Ovary (tissue), 7 donors: ENCODE measurements at regions not wholly inside any gene's neighbourhood (a gene's known extent, or its start where the extent isn't known, plus 50 kb on each side); places are given as distances from the start of the nearest gene placed in this dataset.

Source experiments
- DNase-seq, 5 donors: peaks; one replicate each; pipeline ENCODE4 v3.0.0-alpha.2; 2019 to 2020
- H3K27ac ChIP-seq, 2 donors: fragments of 200-600 bp; one replicate each; pipeline versions ENCODE4 v1.5.1 to v1.8.0; 2019 to 2022
- H3K27me3 ChIP-seq: fragments of 200-600 bp; one replicate; pipeline ENCODE4 v1.8.0; 2022
- H3K36me3 ChIP-seq: fragments of 200-600 bp; sonication (generic); one replicate; pipeline ENCODE4 v1.5.1; 2019
- H3K4me1 ChIP-seq: one replicate; pipeline ENCODE4 v1.8.1; 2013; ENCODE audit warnings: mild to moderate bottlenecking, moderate library complexity; ENCODE audit not compliant: insufficient read depth
- H3K4me3 ChIP-seq: fragments of 200-600 bp; sonication (generic); one replicate; pipeline ENCODE4 v1.5.1; 2017
- H3K9me3 ChIP-seq, 2 donors: fragments of 200-600 bp in 1 of 2; sonication (generic) in 1 of 2; one replicate each; pipeline versions ENCODE4 v1.5.1 to v1.8.1; 2013 to 2019; ENCODE audit warnings: mild to moderate bottlenecking in 1 of 2, moderate library complexity in 1 of 2
- EP300 ChIP-seq: sonication (generic); formaldehyde crosslinking; IDR thresholded peaks from one replicate; pipeline ENCODE4 v1.6.1; 2017; ENCODE audit warnings: antibody characterized with exemption
- POLR2A ChIP-seq: fragments of 450-650 bp; IDR thresholded peaks from one replicate; pipeline ENCODE4 v1.6.1; 2017; ENCODE audit warnings: antibody characterized with exemption, mild to moderate bottlenecking, moderate library complexity
- WGBS, 3 donors: extraction: QIAGEN DNeasy Blood & Tissue Kit in 1 of 3; methylation state at CpG; one replicate each; pipeline versions ENCODE4 v1.1.5 to v1.1.7; 2013 to 2017; 5-methylcytosine and 5-hydroxymethylcytosine counted together
- intact Hi-C, 4 donors: fragments of 100-400 bp; cut with DNase I; formaldehyde crosslinking; loops; one replicate each; pipeline versions ENCODE4 v1.11.0 to v1.15.1; 2022 to 2023
- TF ChIP-seq, protein P1 (sequence below), 3 donors: fragments of 450-650 bp in 2 of 3; fragments of 200-600 bp in 1 of 3; IDR thresholded peaks; one replicate each; pipeline versions ENCODE4 v1.5.1 to v1.8.0; 2016 to 2022; ENCODE audit warnings: antibody characterized with exemption in 3 of 3, mild to moderate bottlenecking in 1 of 3
- donor health status: DM: no; HTN: no; CAD: no; lungs with moderate emphysema.
- donor health status: DM: no; HTN: no; CAD: no.
- donor health status: Bipolar disorder and iron deficiency.
- donor health status: DM: no; HTN: no; CAD: no.
- donor health status: DM: yes; HTN: yes; CAD: no.

GRCh38 chr9:33687779-33688178 lies 107.6 kb upstream of the PRSS3 start:
- H3K9me3 ChIP-seq: no peaks in the 10 kb centered on the region
- H3K4me3 ChIP-seq: no peak overlapping the region
- no peak overlapping the region for H3K27ac ChIP-seq
- H3K27me3 ChIP-seq: no peaks in the 10 kb centered on the region
- no peak for TF ChIP-seq EP300
- TF ChIP-seq, protein P1, sequence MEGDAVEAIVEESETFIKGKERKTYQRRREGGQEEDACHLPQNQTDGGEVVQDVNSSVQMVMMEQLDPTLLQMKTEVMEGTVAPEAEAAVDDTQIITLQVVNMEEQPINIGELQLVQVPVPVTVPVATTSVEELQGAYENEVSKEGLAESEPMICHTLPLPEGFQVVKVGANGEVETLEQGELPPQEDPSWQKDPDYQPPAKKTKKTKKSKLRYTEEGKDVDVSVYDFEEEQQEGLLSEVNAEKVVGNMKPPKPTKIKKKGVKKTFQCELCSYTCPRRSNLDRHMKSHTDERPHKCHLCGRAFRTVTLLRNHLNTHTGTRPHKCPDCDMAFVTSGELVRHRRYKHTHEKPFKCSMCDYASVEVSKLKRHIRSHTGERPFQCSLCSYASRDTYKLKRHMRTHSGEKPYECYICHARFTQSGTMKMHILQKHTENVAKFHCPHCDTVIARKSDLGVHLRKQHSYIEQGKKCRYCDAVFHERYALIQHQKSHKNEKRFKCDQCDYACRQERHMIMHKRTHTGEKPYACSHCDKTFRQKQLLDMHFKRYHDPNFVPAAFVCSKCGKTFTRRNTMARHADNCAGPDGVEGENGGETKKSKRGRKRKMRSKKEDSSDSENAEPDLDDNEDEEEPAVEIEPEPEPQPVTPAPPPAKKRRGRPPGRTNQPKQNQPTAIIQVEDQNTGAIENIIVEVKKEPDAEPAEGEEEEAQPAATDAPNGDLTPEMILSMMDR (IDR thresholded peaks at IDR 0.05): no peak
- TF ChIP-seq POLR2A: no peak
- no peak for DNase-seq
- intact Hi-C loops: no loop called here
- H3K4me1 ChIP-seq: no peaks in the 10 kb centered on the region
- H3K36me3 ChIP-seq: no peaks in the 10 kb centered on the region
- 13 to 19% (median 19%) methylated on average over 2 of the region's 2 CpGs for WGBS, 3 donors

DNA sequence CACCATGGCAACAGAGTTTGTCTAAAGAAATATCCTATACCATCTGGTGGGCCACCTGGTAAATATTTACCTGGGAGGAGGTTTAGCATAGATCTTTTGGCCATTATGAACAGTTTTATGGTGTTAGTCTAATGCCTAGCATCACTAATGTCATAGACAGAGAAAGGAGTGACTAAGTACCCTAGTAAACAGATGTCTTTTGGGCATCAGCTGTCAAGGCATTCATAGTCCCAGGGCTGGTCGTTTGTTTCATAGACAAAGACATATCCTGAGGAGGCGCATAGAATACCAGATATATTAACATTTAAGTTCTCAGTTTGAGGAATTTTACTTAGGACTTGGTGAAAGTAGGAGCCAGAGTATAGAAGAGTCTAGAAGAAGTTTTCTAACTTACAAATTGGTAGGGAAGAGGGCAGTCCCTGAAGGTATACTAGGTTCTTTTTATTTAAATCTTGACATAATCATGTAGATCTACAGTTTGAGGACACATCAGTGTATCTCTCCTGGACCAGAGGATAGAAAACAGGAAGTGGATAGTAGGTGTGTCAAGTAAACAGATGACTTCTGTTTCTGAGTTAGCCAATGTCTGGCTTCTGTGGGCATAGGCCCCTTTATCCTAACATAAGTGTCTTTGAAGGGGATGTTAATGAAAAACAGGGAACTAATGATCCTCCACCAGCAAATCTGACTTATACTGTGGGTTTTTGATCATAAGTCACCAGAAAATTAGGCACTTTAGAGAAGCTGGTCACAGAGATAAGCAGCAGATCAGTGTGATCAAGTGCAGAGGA lies 105.0 kb upstream of the PRSS3 start:
- Histone ChIP-seq H3K4me1 (no peaks in the 10 kb centered on the region), H3K27me3 (no peaks in the 10 kb centered on the region), H3K9me3 (no peaks in the 10 kb centered on the region), H3K36me3 (no peaks in the 10 kb centered on the region), H3K4me3 (no peak overlapping the region), H3K27ac (no peak overlapping the region)
- TF ChIP-seq, protein P1 (IDR thresholded peaks at IDR 0.05): no peak
- no peak for TF ChIP-seq EP300
- no peak for TF ChIP-seq POLR2A
- intact Hi-C loops: no loop called here
- WGBS, 3 donors: 61 to 73% (median 68%) methylated on average over 2 of the region's 2 CpGs
- DNase-seq: no peak

GRCh38 chr9:33695299-33695698 lies 100.1 kb upstream of the PRSS3 start:
- Histone ChIP-seq H3K36me3 (no peaks in the 10 kb centered on the region), H3K4me1 (no peaks in the 10 kb centered on the region), H3K27me3 (no peaks in the 10 kb centered on the region), H3K9me3 (no peaks in the 10 kb centered on the region), H3K4me3 (no peak overlapping the region), H3K27ac (no peak overlapping the region)
- WGBS, 3 donors: 82 to 93% (median 84%) methylated on average over 2 of the region's 2 CpGs
- no peak for DNase-seq
- intact Hi-C loops: no loop called here
- TF ChIP-seq, protein P1 (IDR thresholded peaks at IDR 0.05): no peak
- no peak for TF ChIP-seq POLR2A
- TF ChIP-seq EP300: no peak

GRCh38 chr9:33695856-33696255 lies 99.5 kb upstream of the PRSS3 start:
- intact Hi-C loops: no loop called here
- TF ChIP-seq EP300: no peak
- no peak for TF ChIP-seq POLR2A
- TF ChIP-seq, protein P1 (IDR thresholded peaks at IDR 0.05): no peak
- 88 to 95% (median 94%) methylated on average over 3 of the region's 3 CpGs for WGBS, 3 donors

More at GRCh38 chr9:33695856-33696255, 99.5 kb upstream of the PRSS3 start:
- no peak overlapping the region for H3K27ac ChIP-seq
- no peaks in the 10 kb centered on the region for H3K4me1 ChIP-seq
- H3K4me3 ChIP-seq: no peak overlapping the region
- no peaks in the 10 kb centered on the region for H3K9me3 ChIP-seq
- DNase-seq: no peak
- no peaks in the 10 kb centered on the region for H3K36me3 ChIP-seq
- H3K27me3 ChIP-seq: no peaks in the 10 kb centered on the region
